Parathyroid adenoma (tissue), 2 donors: ENCODE measurements at regions not wholly inside any gene's neighbourhood (a gene's known extent, or its start where the extent isn't known, plus 50 kb on each side); places are given as distances from the start of the nearest gene placed in this dataset.
A peak's percentile ranks its signal among the peaks of the same experiment; 100 is the strongest.

ENCODE experiments used
- H2AFZ ChIP-seq: fragments of 300-600 bp; sonication (generic); one replicate; pipeline ENCODE4 v1.7.0; 2017; ENCODE audit warnings: antibody characterized with exemption, mild to moderate bottlenecking
- H3K27ac ChIP-seq: fragments of 300-600 bp; sonication (generic); one replicate; pipeline ENCODE4 v1.7.0; 2017
- H3K27me3 ChIP-seq: fragments of 300-600 bp; sonication (generic); one replicate; pipeline ENCODE4 v1.7.0; 2017; ENCODE audit warnings: low read length; ENCODE audit not compliant: control insufficient read depth, insufficient read depth
- H3K36me3 ChIP-seq: fragments of 300-600 bp; sonication (generic); one replicate; pipeline ENCODE4 v1.7.0; 2017; ENCODE audit warnings: low read length; ENCODE audit not compliant: control insufficient read depth, insufficient read depth
- H3K4me1 ChIP-seq: fragments of 300-600 bp; sonication (generic); one replicate; pipeline ENCODE4 v1.7.0; 2017; ENCODE audit warnings: control low read depth
- H3K4me2 ChIP-seq: fragments of 300-600 bp; sonication (generic); one replicate; pipeline ENCODE4 v1.7.0; 2017; ENCODE audit warnings: low read length
- H3K4me3 ChIP-seq: fragments of 300-600 bp; sonication (generic); one replicate; pipeline ENCODE4 v1.7.0; 2017; ENCODE audit warnings: low read depth, low read length
- H3K79me2 ChIP-seq: fragments of 300-600 bp; sonication (generic); one replicate; pipeline ENCODE4 v1.7.0; 2017; ENCODE audit warnings: control low read depth
- H3K9ac ChIP-seq: fragments of 300-600 bp; sonication (generic); one replicate; pipeline ENCODE4 v1.7.0; 2017; ENCODE audit warnings: mild to moderate bottlenecking
- H3K9me3 ChIP-seq: fragments of 300-600 bp; sonication (generic); one replicate; pipeline ENCODE4 v1.7.0; 2017; ENCODE audit warnings: low read length; ENCODE audit not compliant: control insufficient read depth
- TF ChIP-seq, protein P1 (sequence below): fragments of 300-600 bp; sonication (generic); IDR thresholded peaks from one replicate; pipeline ENCODE4 v1.7.0; 2017; ENCODE audit warnings: antibody characterized with exemption, mild to moderate bottlenecking
- donor health status: primary hyperparathyroidism.

DNA sequence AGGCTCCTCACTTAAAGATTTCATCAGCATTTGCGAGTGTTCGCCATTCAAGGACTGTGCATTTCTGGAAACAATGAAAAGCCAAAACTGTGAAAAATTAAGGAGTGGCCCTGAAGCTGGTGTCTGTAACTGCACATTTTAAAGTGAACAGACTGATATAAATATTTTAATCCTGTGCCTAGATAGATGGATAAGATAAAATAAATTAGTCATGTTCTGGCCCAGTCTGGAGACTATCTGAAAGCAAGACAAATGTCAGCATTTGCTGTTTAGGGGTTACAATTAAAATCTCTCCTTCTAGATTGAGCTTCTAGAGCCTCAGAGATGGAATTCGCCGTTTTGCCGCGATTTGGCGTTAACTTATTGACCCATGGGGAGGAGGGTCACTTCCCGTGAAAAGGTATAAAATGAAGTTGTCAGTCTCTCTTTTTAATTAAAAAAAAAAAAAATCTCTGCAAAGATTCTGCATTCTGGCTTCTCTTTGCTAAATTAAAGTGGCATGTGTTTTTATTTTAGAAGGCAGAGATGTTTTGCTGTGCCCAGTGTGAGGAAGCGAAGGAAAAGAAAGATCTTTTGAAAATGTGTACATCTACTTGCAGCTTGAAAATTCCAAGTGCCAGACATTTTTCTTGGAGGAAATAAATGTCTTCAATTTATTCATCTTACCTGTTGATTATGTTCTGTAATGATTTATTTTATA is 79.7 kb upstream of the WNT7B start:
- H3K27me3 ChIP-seq, result no peaks in the 10 kb centered on the region
- no peak overlapping the region for H3K4me3 ChIP-seq
- H3K4me2 ChIP-seq, result peak overlapping the region; percentile 73
- no peak overlapping the region for H2AFZ ChIP-seq
- H3K79me2 ChIP-seq, result peaks cover 27% of the 10 kb centered on the region
- H3K9me3 ChIP-seq, result no peaks in the 10 kb centered on the region
- no peak overlapping the region for H3K9ac ChIP-seq
- no peaks in the 10 kb centered on the region for H3K36me3 ChIP-seq
- TF ChIP-seq, protein P1, sequence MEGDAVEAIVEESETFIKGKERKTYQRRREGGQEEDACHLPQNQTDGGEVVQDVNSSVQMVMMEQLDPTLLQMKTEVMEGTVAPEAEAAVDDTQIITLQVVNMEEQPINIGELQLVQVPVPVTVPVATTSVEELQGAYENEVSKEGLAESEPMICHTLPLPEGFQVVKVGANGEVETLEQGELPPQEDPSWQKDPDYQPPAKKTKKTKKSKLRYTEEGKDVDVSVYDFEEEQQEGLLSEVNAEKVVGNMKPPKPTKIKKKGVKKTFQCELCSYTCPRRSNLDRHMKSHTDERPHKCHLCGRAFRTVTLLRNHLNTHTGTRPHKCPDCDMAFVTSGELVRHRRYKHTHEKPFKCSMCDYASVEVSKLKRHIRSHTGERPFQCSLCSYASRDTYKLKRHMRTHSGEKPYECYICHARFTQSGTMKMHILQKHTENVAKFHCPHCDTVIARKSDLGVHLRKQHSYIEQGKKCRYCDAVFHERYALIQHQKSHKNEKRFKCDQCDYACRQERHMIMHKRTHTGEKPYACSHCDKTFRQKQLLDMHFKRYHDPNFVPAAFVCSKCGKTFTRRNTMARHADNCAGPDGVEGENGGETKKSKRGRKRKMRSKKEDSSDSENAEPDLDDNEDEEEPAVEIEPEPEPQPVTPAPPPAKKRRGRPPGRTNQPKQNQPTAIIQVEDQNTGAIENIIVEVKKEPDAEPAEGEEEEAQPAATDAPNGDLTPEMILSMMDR, result no peak
- peaks cover 9% of the 10 kb centered on the region for H3K4me1 ChIP-seq
- H3K27ac ChIP-seq, result peak overlapping the region; percentile 86

DNA sequence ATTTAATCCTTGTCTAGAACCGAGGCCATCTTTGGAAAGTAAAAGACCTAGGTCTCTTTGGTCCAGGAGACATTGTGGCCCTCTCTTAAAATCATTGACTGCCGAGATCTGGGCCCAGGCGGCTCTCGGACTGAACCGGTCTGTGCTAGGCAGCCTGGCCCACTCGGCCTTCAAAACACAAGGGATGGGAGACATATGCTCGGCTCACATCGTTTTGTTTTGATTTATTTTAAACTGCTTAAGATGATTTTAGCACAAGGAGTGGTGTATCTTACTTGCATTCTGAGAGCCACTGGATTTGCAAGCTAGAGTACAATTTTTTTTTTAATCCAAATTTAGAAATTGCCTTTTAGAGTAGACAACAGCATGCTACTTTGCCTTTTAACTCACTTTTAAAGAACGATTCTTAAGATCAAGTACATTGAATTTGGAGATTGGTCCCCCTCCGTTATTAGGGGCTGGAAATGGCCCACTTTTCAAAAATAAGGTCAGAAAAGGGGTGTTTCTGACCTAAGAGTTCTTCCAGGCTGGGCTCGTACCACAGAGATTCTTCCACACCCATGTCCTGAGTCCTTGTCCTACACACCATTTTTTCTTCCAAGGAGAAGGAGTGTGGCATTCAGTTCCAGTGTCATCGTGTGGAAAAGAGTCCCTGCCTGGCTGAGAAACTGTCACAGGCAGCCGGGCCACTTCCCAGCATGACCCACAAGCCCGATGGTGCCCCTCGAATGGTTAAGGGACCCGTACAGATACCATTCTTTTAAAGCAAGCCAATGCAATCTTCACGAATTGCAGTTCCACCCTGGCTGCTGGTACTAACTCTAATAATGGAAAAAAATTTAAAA is 80.5 kb upstream of the WNT7B start:
- Histone ChIP-seq H3K9me3 (no peaks in the 10 kb centered on the region), H3K4me3 (no peak overlapping the region), H3K9ac (no peak overlapping the region), H3K4me2 (no peak overlapping the region), H3K4me1 (peaks cover 3% of the 10 kb centered on the region), H3K36me3 (no peaks in the 10 kb centered on the region), H3K27me3 (no peaks in the 10 kb centered on the region), H2AFZ (no peak overlapping the region), H3K79me2 (peaks cover 33% of the 10 kb centered on the region), H3K27ac (peak overlapping the region; percentile 86)
- TF ChIP-seq, protein P1, result no peak

DNA sequence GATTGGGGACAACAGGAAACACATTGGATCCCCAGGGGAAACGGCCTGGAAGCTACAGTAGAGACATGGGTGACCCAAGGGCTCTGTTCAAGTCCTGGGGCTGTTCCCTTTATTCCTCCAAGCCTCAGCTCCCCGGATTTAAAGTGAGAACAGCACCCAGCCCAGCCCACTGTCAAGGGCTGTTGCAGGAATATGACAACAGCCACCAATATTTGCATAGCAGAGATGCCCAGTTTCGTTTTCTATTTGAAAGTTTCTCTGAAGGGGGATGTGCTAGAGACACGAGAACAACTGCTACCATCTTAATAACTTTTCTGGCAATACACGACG is 81.1 kb upstream of the WNT7B start:
- H3K4me2 ChIP-seq, result no peak overlapping the region
- H3K27ac ChIP-seq, result peak overlapping the region; percentile 86
- TF ChIP-seq, protein P1, result no peak
- peaks cover 39% of the 10 kb centered on the region for H3K79me2 ChIP-seq
- H3K9me3 ChIP-seq, result no peaks in the 10 kb centered on the region
- no peaks in the 10 kb centered on the region for H3K27me3 ChIP-seq
- no peak overlapping the region for H3K9ac ChIP-seq
- H2AFZ ChIP-seq, result no peak overlapping the region
- H3K4me3 ChIP-seq, result no peak overlapping the region
- no peaks in the 10 kb centered on the region for H3K36me3 ChIP-seq
- H3K4me1 ChIP-seq, result no peaks in the 10 kb centered on the region

DNA sequence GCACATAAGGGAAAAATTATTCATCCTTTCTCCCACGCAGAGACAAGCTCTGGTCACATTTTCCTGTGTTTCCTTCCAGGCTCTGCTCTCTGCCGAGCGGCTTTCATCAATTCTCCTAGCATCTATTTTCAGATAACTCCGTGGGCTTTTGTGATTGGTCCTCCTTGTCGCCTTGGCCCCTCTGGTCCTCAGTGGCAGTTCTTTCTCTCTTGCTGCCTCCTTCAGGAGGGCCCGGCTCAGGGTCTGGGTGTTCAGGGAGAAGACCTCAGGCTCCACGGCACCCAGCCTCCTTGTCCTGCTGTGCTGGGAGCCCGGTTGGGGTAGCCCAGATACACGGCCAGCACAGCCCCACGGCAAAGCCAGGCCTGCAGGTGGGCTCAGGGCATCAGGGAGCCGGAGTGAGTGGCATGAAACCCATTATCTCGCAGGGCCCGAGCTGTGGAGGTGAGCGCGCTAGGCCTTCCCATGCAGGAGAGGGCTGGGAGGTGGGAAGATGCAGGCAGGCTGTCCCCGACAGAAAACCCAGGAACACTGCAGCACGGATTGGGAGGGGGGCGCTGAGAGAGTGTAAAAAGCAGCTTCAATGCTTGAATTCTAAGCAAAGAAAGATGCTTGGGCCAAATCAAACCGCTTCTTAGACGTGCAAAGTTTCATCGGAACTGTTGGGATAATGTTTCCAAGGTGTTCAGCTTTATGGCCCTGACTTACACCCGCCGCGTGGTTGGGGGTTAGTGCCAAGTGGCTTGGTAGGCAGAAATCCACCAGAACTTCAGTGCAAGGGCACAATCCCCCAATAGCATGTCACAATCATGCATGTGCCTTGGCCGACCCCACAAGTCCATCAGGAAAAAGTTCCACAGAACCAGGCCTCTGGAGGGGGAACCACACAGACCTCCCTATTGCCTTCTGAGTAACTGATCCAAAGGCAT is 81.9 kb upstream of the WNT7B start:
- Histone ChIP-seq H3K4me1 (no peaks in the 10 kb centered on the region), H3K9ac (no peak overlapping the region), H3K27me3 (no peaks in the 10 kb centered on the region), H3K4me2 (no peak overlapping the region), H3K9me3 (no peaks in the 10 kb centered on the region), H2AFZ (no peak overlapping the region), H3K27ac (peak overlapping the region; percentile 53), H3K4me3 (no peak overlapping the region), H3K36me3 (no peaks in the 10 kb centered on the region), H3K79me2 (peaks cover 45% of the 10 kb centered on the region)
- TF ChIP-seq, protein P1, result no peak
